Gastrocnemius medialis (tissue), 4 donors: ENCODE measurements at regions not wholly inside any gene's neighbourhood (a gene's known extent, or its start where the extent isn't known, plus 50 kb on each side); places are given as distances from the start of the nearest gene placed in this dataset.

Source experiments
- CTCF ChIP-seq, 5 experiments: fragments of 450-650 bp in 3 of 5; fragments of 200-600 bp in 2 of 5; sonication (generic) in 2 of 5; IDR thresholded peaks in 4 of 5; conservative IDR thresholded peaks in 1 of 5; 1 replicate in 4 of 5; 2 replicates in 1 of 5; pipeline ENCODE4 v1.5.1; 2016 to 2019; ENCODE audit warnings: antibody characterized with exemption in 5 of 5, mild to moderate bottlenecking in 3 of 5, moderate library complexity in 3 of 5
- POLR2A ChIP-seq, 2 donors: fragments of 450-650 bp; IDR thresholded peaks; one replicate each; pipeline ENCODE4 v1.6.1; 2017; ENCODE audit warnings: antibody characterized with exemption in 2 of 2, mild to moderate bottlenecking in 2 of 2, moderate library complexity in 2 of 2

- no peak for TF ChIP-seq CTCF (IDR thresholded peaks at IDR 0.05 in 4 of 5, conservative IDR thresholded peaks at IDR 0.05 in 1 of 5)
- TF ChIP-seq POLR2A (IDR thresholded peaks at IDR 0.05): no peak
Measured at GRCh38 chr2:105517814-105518705, 119.2 kb upstream of the FHL2 start.
